HG03442 (cell line): ENCODE measurements at regions not wholly inside any gene's neighbourhood (a gene's known extent, or its start where the extent isn't known, plus 50 kb on each side); places are given as distances from the start of the nearest gene placed in this dataset.
"Not testable (repeated sequence)": the region's sequence is repeated elsewhere in the genome, so short reads cannot be mapped to it uniquely, and the experiment has no call there.

Experiments
- ATAC-seq: cut with Tn5 transposase; IDR thresholded peaks from one replicate; pipeline ENCODE4 v1.9.1; 2021; ENCODE audit warnings: mild to moderate bottlenecking, moderate library complexity; ENCODE audit not compliant: unreplicated experiment

- no peak for ATAC-seq
Measured at GRCh38 chr20:40286975-40287531, 402.0 kb downstream of the MAFB start.

DNA sequence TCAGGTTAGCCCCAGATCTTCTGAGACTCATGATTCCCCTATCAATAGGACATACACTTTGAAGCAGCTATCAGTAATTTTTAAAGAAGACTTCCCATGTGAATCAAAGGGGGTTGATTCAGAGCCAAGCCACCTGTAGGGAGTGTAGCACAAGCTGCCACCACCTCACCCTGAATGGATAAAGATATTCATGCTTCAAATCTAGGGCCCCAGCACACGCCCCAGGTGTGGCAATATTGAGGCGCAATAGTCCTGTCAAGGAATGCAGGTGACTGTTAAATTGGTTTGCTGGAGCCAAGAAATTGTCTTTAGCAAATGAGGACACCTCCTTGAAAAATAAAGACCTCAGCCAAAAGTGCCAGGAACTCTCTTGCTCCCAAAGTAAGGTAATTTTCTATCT lies 404.4 kb downstream of the MAFB start:
- ATAC-seq: no peak

DNA sequence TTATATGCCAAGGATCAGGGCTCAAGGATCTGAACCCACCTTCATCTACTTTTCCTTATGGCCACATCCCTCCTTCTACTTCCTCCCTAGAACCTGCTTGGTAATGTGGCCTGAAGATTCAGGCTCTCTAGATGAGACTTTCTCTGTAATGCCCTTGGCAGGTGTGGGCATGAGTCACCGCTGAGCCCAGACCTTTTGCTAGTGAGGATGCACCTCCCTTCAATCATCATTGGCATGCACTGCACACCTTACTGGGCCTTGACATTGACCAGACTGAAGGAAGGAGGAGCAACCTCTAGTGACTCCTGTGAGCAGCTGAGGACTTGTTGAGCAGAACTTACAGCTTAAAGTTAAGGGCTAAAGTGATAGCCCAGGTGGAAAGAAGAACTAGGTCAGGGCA lies 405.3 kb downstream of the MAFB start:
- ATAC-seq: no peak

GRCh38 chr20:40282941-40283340 lies 406.1 kb downstream of the MAFB start:
- no peak for ATAC-seq

DNA sequence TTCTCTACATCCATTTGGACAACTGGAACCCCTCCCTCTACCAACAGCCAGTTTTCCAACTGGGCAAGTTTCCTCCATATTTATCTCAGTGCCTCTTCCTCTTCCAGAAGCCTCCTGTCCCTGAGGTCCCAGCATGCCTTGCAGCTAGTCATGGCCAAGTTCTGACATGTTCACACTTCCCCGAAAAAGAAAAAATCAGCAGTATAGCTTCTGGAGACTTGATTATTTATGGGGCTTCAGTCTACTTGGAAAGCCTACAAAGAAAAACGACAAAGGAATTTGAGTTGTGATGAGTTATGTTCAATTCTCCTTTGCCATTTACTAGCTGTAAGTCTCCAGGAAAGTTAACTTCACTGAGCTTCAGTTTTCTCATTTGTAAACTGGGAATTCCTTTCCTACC lies 406.5 kb downstream of the MAFB start:
- ATAC-seq: no peak

- ATAC-seq: no peak
Measured at GRCh38 chr20:40280616-40281015, 408.4 kb downstream of the MAFB start.

GRCh38 chr20:40279390-40279789 lies 409.6 kb downstream of the MAFB start:
- ATAC-seq: no peak

DNA sequence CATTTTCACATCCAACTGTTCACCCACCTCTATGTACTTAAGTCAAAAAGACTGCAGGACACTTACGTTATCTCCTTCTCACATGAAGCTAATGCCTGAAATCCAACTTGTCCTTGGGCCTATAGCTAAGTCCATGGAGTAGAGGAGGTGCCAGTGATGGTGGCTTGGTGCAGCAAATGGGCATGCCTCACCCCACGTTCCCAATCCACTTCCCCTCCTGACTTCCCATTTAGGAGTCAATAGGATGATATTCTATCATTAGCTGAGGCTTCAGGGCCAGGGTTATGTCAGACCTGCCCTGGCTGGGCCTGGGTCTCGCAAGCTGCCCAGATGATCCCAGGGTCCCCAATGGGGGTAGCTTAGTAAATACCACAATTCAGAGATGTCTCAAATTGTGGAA lies 410.4 kb downstream of the MAFB start:
- ATAC-seq: no peak

DNA sequence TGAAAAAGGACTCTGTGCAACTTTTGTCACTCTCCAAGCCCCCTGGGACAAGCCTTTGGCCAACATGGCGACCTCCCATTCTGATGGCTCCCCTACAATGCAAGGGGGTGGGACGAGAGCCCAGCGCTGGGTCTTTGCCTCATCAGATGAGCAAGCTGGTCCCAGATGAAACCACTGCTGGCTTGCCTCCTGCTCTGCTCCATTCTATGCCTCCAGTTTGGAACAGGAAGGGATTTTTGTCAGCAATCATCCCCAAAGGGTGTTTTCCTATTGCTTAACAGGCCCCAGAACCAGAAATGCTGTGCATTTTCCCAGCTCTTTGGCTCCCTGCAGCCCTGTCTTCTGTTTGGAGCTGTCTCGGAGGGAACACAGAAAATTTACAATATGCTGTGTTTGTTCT lies 412.7 kb downstream of the MAFB start:
- no peak for ATAC-seq

- no peak for ATAC-seq
Measured at GRCh38 chr20:40275738-40276137, 413.3 kb downstream of the MAFB start.

DNA sequence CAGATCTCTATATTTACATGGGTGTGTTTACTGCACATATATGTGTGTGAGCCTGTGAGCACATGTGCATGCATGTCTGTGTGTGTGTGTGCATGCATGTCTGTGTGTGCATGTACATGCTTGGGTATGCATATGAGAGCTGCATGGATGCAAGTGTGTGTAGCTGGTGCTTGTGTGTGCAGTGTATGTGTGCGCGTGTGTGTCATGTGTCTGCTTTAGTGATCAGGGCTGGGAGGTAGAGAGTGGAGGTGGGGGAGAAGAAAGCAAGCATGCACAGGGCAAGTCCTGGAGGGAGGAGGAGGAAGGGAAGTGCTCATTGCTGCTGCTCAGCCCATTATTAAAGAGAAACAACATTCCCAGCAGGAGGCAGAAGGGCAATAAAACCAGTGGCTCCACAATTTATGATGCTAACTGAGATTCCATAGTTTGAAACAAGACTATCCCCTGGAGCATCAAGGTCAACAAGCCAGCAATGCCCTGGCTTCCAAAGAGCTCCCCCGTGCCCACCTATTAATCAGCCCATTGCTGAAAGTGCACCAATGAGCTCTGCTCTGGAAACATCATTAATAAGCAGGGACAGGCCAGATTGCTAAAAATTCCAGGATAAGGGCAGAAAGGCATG lies 414.0 kb downstream of the MAFB start:
- ATAC-seq: no peak

DNA sequence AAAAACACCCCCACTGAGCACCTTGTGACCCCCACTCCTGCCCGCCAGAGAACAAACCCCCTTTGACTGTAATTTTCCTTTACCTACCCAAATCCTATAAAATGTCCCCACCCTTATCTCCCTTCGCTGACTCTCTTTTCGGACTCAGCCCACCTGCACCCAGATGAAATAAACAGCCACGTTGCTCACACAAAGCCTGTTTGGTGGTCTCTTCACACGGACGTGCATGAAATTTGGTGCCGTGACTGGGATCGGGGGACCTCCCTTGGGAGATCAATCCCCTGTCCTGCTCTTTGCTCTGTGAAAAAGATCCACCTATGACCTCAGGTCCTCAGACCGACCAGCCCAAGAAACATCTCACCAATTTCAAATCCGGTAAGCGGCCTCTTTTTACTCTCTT lies 419.8 kb downstream of the MAFB start:
- not testable (repeated sequence) for ATAC-seq

- ATAC-seq: no peak
Measured at GRCh38 chr20:40268321-40269075, 420.5 kb downstream of the MAFB start.

DNA sequence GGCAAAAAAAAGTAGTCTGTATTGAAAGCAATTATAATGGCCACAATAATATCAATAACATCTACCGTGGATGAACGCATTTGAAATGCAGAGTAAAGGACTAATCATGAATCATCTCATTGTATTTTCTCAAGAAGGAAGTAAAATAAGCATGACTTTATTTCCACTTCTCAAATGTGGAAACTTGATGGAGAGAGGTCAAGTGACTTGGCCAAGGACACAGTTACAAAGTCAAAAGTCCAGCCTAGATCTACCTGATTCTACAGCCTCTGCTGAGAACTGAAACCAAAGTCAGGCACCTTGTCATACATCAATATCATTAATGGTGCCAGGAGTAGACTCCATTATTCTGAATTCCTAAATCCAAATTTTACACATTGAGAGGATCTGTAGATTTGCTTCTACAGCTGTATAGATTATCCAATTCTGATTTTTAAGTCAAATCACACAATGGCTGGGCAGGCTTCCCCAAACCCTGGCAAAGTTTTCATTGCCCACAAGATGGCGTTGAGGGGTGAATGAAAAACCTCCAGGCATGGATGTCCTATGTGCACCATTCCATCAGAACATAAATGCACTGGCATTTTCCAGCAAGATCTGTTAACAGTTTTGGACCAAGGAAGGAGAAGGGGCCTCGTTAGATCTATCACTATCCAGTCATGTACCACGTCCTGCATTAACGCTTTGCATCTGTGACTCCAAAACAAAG lies 423.1 kb downstream of the MAFB start:
- ATAC-seq: no peak

DNA sequence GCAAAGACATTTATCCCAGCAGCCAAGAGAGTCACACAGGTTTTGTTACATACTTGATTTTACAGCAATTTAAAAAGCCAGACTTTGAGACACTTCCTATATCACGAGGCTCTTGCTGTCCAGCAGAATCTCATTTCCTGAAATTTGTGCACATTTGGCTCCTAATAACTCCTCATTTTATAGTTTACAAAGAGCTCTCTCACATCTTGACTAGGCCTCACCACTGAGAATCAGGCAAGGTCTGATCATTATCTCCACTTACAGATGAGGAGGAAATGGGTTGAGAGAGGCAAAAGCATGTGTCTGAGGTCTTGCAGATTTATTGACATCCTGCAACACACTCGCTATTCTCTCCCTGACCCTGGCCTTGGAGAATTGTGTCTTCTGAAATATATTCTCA lies 426.8 kb downstream of the MAFB start:
- no peak for ATAC-seq

DNA sequence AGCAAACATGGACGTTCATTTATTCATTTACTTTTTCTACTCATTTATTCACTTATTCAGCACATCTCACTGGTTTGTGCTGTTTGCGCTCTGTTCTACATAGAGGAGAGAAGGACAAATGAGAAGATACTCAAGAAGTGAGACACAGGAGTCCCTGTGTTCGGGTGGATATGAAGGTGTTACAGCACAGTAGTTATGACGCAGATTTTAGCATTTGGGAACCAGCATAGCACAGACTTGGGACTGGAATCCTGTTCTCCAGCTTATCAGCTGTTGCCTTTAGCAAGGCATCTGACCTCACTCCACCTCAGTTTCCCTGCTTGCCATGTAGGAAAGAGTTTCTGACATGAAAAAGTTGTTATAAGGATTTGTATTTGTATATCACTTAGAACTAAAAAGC lies 430.1 kb downstream of the MAFB start:
- no peak for ATAC-seq

DNA sequence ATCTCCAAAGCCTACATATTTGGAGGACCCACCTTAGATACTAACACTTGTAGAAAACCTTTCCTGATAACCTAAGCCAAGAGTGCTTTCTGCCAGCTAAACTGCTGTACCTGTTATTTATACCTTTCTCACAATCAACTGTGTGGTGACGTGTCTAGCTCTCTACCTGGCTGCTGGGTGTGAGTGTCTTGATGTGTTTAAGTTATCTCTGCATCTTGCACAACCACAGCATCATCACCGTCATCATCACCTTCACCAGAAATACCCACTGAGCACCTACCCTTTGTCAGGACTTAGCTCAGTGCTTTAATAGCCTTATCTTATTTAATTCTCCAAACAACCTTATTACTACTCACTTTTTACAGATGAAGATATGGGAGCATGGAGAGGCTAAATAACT lies 431.3 kb downstream of the MAFB start:
- ATAC-seq: no peak

DNA sequence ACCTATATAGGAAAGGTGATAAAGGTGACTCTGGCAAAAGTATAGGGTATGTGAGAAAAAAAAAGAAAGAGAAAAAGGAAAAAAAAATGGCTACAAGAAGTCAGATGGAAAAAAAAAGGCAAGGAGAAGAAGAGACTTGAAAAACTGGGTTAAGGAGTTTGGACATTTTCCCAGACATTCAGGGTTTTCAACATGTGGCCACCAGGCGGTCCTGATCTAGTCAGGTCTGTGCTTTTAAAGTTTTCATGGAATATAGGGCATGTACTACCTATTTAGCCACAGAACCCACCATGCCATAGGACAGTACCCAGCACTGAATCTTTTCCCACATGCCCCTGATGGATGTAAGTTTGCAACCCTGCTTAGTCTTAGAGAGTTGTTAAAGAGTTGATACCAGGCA lies 433.7 kb downstream of the MAFB start:
- ATAC-seq: no peak

GRCh38 chr20:40254023-40254772 lies 434.8 kb downstream of the MAFB start:
- no peak for ATAC-seq

- ATAC-seq: no peak
Measured at GRCh38 chr20:40251284-40251932, 437.6 kb downstream of the MAFB start.

GRCh38 chr20:40249805-40250204 lies 439.2 kb downstream of the MAFB start:
- ATAC-seq: no peak
